Left lung (tissue), 4 donors: ENCODE measurements at regions not wholly inside any gene's neighbourhood (a gene's known extent, or its start where the extent isn't known, plus 50 kb on each side); places are given as distances from the start of the nearest gene placed in this dataset.

Source experiments
- ATAC-seq: fragments of 200-7000 bp; cut with Tn5 transposase; one replicate; pipeline ENCODE4 v1.9.1; 2020; ENCODE audit warnings: moderate library complexity
- DNase-seq, 4 donors: peaks; one replicate each; pipeline ENCODE4 v3.0.0-alpha.2; 2013 to 2020
- H3K27ac ChIP-seq, 2 donors: fragments of 200-600 bp; sonication (generic) in 1 of 2; one replicate each; pipeline versions ENCODE4 v1.5.0 to v1.8.0; 2020 to 2021
- H3K27me3 ChIP-seq, 2 donors: fragments of 200-600 bp; sonication (generic) in 1 of 2; one replicate each; pipeline versions ENCODE4 v1.5.0 to v1.8.0; 2020 to 2021
- H3K36me3 ChIP-seq, 2 donors: fragments of 200-600 bp; sonication (generic) in 1 of 2; one replicate each; pipeline versions ENCODE4 v1.5.0 to v1.8.0; 2020 to 2021
- H3K4me1 ChIP-seq, 2 donors: fragments of 200-600 bp; one replicate each; pipeline ENCODE4 v1.8.0; 2021
- H3K4me3 ChIP-seq, 2 donors: fragments of 200-600 bp; sonication (generic) in 1 of 2; one replicate each; pipeline versions ENCODE4 v1.5.0 to v1.8.0; 2020 to 2021; ENCODE audit warnings: mild to moderate bottlenecking in 1 of 2
- H3K9me3 ChIP-seq, 2 donors: fragments of 200-600 bp; sonication (generic) in 1 of 2; one replicate each; pipeline versions ENCODE4 v1.5.0 to v1.8.0; 2020 to 2021
- intact Hi-C, 2 donors: fragments of 100-400 bp; cut with DNase I; formaldehyde crosslinking; loops; one replicate each; pipeline versions ENCODE4 v1.11.2 to v1.14.2; 2022
- TF ChIP-seq, protein P1 (sequence below), 2 donors: fragments of 200-600 bp; sonication (generic) in 1 of 2; IDR thresholded peaks; one replicate each; pipeline versions ENCODE4 v1.5.0 to v1.8.0; 2021; ENCODE audit warnings: antibody characterized with exemption in 2 of 2
- donor health status: DM: no; HTN: yes; CAD: no.
- donor health status: DM: no; HTN: no; CAD: no.

DNA sequence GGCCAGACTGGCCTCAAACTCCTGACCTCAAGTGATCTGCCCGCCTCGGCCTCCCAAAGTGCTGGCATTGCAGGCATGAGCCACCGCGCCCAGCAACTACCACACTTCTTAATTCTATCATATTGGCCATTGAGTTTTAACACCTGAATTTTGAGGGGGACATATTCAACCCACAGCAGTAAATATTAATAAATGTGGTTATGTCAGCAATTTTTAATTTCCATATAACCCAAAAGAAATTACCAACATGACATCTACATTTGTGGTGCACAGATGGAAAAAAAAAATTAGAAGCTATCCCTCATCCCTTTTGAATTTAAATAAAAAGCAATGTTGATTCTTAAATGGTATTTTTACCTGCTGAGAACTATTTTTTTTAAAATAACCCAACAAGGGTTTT is 88.7 kb downstream of the SLITRK6 start:
- DNase-seq, result peak in 1 of 4 donors; percentile 27
- Histone ChIP-seq H3K27ac (no peak overlapping the region), H3K27me3 (no peaks in the 10 kb centered on the region), H3K4me3 (no peak overlapping the region), H3K4me1 (no peaks in the 10 kb centered on the region), H3K36me3 (no peaks in the 10 kb centered on the region), H3K9me3 (no peaks in the 10 kb centered on the region)
- TF ChIP-seq, protein P1, sequence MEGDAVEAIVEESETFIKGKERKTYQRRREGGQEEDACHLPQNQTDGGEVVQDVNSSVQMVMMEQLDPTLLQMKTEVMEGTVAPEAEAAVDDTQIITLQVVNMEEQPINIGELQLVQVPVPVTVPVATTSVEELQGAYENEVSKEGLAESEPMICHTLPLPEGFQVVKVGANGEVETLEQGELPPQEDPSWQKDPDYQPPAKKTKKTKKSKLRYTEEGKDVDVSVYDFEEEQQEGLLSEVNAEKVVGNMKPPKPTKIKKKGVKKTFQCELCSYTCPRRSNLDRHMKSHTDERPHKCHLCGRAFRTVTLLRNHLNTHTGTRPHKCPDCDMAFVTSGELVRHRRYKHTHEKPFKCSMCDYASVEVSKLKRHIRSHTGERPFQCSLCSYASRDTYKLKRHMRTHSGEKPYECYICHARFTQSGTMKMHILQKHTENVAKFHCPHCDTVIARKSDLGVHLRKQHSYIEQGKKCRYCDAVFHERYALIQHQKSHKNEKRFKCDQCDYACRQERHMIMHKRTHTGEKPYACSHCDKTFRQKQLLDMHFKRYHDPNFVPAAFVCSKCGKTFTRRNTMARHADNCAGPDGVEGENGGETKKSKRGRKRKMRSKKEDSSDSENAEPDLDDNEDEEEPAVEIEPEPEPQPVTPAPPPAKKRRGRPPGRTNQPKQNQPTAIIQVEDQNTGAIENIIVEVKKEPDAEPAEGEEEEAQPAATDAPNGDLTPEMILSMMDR (IDR thresholded peaks at IDR 0.05), result no peak
- intact Hi-C loops, result no loop called here
- ATAC-seq, result no peak

DNA sequence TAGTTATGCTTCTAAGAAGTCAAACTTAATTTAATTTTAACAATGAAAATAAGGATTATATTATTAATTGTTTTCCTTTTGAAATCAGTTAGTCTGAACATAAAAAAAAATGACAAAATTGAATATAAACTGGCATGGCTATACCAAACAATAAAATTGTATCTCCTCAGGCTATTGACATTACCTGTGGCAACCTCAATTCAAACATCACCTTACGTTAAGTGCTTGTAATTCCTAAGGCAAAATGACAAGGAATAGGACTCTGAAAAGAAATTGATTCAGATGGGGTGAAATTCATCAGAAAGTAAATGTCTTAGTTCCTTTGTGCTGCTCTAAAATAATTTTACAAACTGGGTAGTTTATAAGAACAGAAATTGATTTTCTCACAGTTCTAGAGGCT is 89.5 kb downstream of the SLITRK6 start:
- H3K36me3 ChIP-seq, result no peaks in the 10 kb centered on the region
- H3K27me3 ChIP-seq, result no peaks in the 10 kb centered on the region
- DNase-seq (no peak), ATAC-seq (no peak)
- H3K27ac ChIP-seq, result no peak overlapping the region
- no peak overlapping the region for H3K4me3 ChIP-seq
- intact Hi-C loops, result no loop called here
- H3K9me3 ChIP-seq, result no peaks in the 10 kb centered on the region
- TF ChIP-seq, protein P1 (IDR thresholded peaks at IDR 0.05), result no peak
- H3K4me1 ChIP-seq, result no peaks in the 10 kb centered on the region

DNA sequence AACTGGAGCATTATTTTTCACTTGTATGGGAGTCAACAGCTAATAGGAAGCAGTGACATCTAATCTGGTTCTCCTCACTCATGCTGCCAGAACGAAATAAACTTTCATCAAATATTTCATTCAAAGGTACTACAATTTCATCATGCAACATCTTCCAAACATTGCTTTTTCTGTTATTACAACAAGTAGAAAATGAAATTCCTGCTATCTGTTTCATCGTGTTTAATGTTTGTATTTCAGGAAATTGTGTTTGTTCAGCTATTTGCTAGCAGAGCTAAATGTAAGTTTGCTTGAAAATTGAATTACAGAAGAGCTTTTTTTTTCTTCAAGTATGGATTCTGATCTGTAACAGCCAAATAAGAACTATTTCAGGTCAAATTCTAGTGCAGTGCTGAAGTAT is 90.1 kb downstream of the SLITRK6 start:
- no peak for DNase-seq
- ATAC-seq, result no peak
- Histone ChIP-seq H3K4me3 (no peak overlapping the region), H3K9me3 (no peaks in the 10 kb centered on the region), H3K36me3 (no peaks in the 10 kb centered on the region), H3K4me1 (no peaks in the 10 kb centered on the region), H3K27me3 (no peaks in the 10 kb centered on the region), H3K27ac (no peak overlapping the region)
- TF ChIP-seq, protein P1 (IDR thresholded peaks at IDR 0.05), result no peak
- intact Hi-C loops, result no loop called here

DNA sequence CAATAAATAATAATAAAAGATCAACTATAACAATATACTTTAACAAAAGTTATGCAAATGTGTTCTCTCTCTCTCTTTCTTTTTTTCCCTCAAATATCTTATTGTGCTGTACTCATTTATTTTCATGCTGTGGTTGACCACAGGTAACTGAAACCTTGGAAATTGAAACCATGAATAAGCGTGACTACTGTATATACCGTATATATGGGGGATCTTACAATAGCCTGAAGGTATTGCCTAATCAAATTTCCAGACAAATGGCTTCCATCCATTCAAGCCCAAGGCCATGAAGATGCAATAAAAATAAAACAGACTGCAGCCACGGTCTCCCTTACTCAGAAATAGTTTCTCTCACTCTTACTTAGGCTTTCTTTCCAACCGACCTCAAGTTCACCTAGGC is 98.3 kb downstream of the SLITRK6 start:
- intact Hi-C loops, result no loop called here
- H3K4me1 ChIP-seq, result no peaks in the 10 kb centered on the region
- DNase-seq (no peak), ATAC-seq (no peak)
- no peaks in the 10 kb centered on the region for H3K36me3 ChIP-seq
- no peak overlapping the region for H3K4me3 ChIP-seq
- H3K27ac ChIP-seq, result no peak overlapping the region
- TF ChIP-seq, protein P1 (IDR thresholded peaks at IDR 0.05), result no peak
- H3K9me3 ChIP-seq, result peaks cover 0 to 42% of the 10 kb centered on the region in 2 donors
- no peaks in the 10 kb centered on the region for H3K27me3 ChIP-seq

DNA sequence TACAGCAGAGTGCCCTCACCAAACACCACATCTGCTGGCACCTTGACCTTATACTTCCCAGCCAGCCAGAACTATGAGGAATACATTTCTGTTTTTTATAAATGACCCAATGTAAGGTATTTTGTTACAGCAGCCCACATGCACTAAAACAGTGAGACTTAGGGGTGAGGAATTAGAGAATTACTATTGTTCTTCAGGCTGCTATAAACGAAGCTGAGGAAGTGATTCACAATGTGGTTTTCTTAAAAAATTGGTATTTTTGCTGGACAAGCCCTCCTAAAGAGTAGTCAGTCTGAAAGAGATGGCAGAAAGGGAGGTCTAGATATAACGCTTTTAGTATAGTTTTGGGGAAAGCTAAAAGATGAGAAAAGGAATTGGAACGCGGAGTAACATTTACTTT is 101.0 kb downstream of the SLITRK6 start:
- Histone ChIP-seq H3K27me3 (no peaks in the 10 kb centered on the region), H3K36me3 (no peaks in the 10 kb centered on the region), H3K4me3 (no peak overlapping the region), H3K4me1 (no peaks in the 10 kb centered on the region), H3K9me3 (peaks cover 0 to 42% of the 10 kb centered on the region in 2 donors), H3K27ac (no peak overlapping the region)
- ATAC-seq, result no peak
- DNase-seq, result no peak
- TF ChIP-seq, protein P1 (IDR thresholded peaks at IDR 0.05), result no peak
- intact Hi-C loops, result no loop called here
